ENCODE measurements at regions not wholly inside any gene's neighbourhood (a gene's known extent, or its start where the extent isn't known, plus 50 kb on each side); places are given as distances from the start of the nearest gene placed in this dataset.

DNA sequence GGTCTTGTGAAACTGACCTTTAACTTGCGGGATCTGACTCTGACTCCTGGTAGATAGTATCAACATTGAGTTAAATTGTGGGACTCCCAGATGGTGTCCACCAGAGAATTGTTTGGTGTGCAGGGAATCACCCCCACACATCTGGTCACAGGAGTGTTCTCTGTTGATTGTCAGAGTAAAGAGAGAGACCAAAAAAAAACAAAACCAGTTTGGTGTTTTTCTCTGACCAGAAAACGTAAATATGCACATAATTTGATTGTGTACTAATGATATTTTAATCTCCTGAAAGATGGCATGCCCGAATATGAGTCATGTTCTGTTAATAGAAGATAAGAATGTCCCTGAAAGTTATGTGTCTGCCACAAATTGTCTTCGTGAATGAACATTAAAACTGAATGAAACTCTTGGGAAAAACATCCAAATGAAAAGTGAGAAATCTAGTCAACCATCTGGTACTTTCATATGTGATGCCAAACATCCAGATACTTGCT lies 118.5 kb upstream of the GPC6 start:
- Histone ChIP-seq H3K36me3 (ENCODE audit: insufficient read depth, low read length) (no peaks in the 10 kb centered on the region), H3K9me3 (ENCODE audit: low read depth, low read length) (no peaks in the 10 kb centered on the region), H3K4me3 (ENCODE audit: insufficient read depth, low read length) (no peak overlapping the region), H3K4me2 (ENCODE audit: insufficient read depth, low read length) (no peak overlapping the region), H3K4me1 (ENCODE audit: insufficient read depth, low read length) (no peaks in the 10 kb centered on the region), H2AFZ (ENCODE audit: low read length) (no peak overlapping the region), H3K79me2 (ENCODE audit: insufficient read depth, low read length) (no peaks in the 10 kb centered on the region), H3K27ac (ENCODE audit: low read depth, low read length) (no peak overlapping the region), H4K20me1 (ENCODE audit: insufficient read depth, low read length) (no peaks in the 10 kb centered on the region), H3K27me3 (ENCODE audit: insufficient read depth, low read length) (no peaks in the 10 kb centered on the region)
- TF ChIP-seq, protein P1, sequence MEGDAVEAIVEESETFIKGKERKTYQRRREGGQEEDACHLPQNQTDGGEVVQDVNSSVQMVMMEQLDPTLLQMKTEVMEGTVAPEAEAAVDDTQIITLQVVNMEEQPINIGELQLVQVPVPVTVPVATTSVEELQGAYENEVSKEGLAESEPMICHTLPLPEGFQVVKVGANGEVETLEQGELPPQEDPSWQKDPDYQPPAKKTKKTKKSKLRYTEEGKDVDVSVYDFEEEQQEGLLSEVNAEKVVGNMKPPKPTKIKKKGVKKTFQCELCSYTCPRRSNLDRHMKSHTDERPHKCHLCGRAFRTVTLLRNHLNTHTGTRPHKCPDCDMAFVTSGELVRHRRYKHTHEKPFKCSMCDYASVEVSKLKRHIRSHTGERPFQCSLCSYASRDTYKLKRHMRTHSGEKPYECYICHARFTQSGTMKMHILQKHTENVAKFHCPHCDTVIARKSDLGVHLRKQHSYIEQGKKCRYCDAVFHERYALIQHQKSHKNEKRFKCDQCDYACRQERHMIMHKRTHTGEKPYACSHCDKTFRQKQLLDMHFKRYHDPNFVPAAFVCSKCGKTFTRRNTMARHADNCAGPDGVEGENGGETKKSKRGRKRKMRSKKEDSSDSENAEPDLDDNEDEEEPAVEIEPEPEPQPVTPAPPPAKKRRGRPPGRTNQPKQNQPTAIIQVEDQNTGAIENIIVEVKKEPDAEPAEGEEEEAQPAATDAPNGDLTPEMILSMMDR (IDR thresholded peaks at IDR 0.05; ENCODE audit: extremely low read depth, low read depth, low read length): no peak
- DNase-seq (ENCODE audit: insufficient read length, low spot score, missing footprints): no peak

DNA sequence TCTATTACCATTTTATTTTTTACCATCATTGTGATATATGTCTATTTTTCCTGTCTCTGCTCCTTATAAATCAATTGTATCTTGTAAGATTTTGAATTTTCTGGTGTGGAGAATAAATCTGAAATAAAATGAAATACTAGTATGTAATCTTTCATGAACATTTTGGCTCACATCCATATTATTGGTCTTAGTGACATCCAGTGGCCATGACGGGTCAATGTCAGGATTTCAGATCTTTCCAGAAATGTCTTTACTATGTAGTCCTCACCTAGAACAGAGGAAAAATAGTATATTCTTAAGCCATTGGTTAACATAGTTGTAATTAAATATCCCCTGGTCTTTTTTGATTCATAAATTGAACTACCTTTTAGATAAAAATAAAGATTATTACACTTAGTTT lies 109.8 kb upstream of the GPC6 start:
- Histone ChIP-seq H3K4me2 (ENCODE audit: insufficient read depth, low read length) (no peak overlapping the region), H3K4me1 (ENCODE audit: insufficient read depth, low read length) (no peaks in the 10 kb centered on the region), H2AFZ (ENCODE audit: low read length) (no peak overlapping the region), H3K79me2 (ENCODE audit: insufficient read depth, low read length) (no peaks in the 10 kb centered on the region), H3K9me3 (ENCODE audit: low read depth, low read length) (no peaks in the 10 kb centered on the region), H3K36me3 (ENCODE audit: insufficient read depth, low read length) (no peaks in the 10 kb centered on the region), H4K20me1 (ENCODE audit: insufficient read depth, low read length) (no peaks in the 10 kb centered on the region), H3K27me3 (ENCODE audit: insufficient read depth, low read length) (peaks cover 4% of the 10 kb centered on the region), H3K27ac (ENCODE audit: low read depth, low read length) (no peak overlapping the region), H3K4me3 (ENCODE audit: insufficient read depth, low read length) (no peak overlapping the region)
- DNase-seq (ENCODE audit: insufficient read length, low spot score, missing footprints): no peak
- TF ChIP-seq, protein P1 (IDR thresholded peaks at IDR 0.05; ENCODE audit: extremely low read depth, low read depth, low read length): no peak

DNA sequence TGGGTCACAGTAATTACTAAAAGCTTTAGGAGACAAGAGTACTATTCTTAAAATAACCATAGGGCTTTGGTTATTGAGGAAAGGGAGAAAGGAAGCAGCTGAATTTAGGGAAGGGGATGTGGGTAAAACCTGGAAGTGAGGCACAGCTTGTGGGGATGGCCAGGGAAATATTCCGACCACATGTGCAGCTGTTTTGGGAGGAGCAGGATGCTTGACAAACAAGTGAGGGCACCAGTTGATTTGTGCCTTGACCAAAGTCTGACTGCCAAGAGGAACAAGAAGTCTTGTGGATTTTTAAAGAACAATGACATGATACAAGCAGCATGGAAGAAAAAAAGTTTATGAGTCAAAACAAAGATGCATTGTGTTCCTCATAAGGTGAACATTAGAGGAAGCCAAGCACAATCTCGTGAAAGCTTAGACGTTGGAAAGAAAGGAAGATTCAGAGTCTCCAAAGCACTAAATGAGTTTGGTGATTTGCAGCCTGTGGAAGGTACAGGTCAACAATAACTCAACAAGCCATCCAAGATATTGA lies 108.5 kb upstream of the GPC6 start:
- Histone ChIP-seq H3K79me2 (ENCODE audit: insufficient read depth, low read length) (no peaks in the 10 kb centered on the region), H3K9me3 (ENCODE audit: low read depth, low read length) (no peaks in the 10 kb centered on the region), H3K4me1 (ENCODE audit: insufficient read depth, low read length) (no peaks in the 10 kb centered on the region), H2AFZ (ENCODE audit: low read length) (no peak overlapping the region), H3K27ac (ENCODE audit: low read depth, low read length) (no peak overlapping the region), H3K27me3 (ENCODE audit: insufficient read depth, low read length) (peaks cover 4% of the 10 kb centered on the region), H3K36me3 (ENCODE audit: insufficient read depth, low read length) (no peaks in the 10 kb centered on the region), H4K20me1 (ENCODE audit: insufficient read depth, low read length) (no peaks in the 10 kb centered on the region), H3K4me2 (ENCODE audit: insufficient read depth, low read length) (no peak overlapping the region), H3K4me3 (ENCODE audit: insufficient read depth, low read length) (no peak overlapping the region)
- DNase-seq (ENCODE audit: insufficient read length, low spot score, missing footprints): no peak
- TF ChIP-seq, protein P1 (IDR thresholded peaks at IDR 0.05; ENCODE audit: extremely low read depth, low read depth, low read length): no peak

DNA sequence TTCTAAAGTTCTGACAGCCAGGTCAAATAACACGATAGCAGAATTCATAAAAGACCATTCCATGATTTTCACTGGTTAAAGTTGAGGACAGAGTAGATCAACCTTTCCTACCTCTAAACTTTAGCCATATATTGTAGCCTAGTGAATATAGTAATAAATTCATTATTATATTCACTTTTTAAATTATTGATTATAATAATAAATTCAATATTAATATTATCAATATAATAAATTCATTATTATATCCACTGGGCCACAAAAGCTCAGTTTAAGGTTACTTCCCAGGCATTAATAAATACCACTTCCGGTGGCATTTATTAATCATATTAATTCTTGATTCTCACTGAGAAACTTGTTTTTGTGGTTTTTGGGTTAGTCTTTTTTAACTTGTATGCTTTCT lies 85.7 kb upstream of the GPC6 start:
- Histone ChIP-seq H3K27me3 (ENCODE audit: insufficient read depth, low read length) (no peaks in the 10 kb centered on the region), H4K20me1 (ENCODE audit: insufficient read depth, low read length) (no peaks in the 10 kb centered on the region), H3K36me3 (ENCODE audit: insufficient read depth, low read length) (no peaks in the 10 kb centered on the region), H3K4me1 (ENCODE audit: insufficient read depth, low read length) (no peaks in the 10 kb centered on the region), H3K9me3 (ENCODE audit: low read depth, low read length) (no peaks in the 10 kb centered on the region), H3K4me2 (ENCODE audit: insufficient read depth, low read length) (no peak overlapping the region), H3K79me2 (ENCODE audit: insufficient read depth, low read length) (no peaks in the 10 kb centered on the region), H2AFZ (ENCODE audit: low read length) (no peak overlapping the region), H3K4me3 (ENCODE audit: insufficient read depth, low read length) (no peak overlapping the region), H3K27ac (ENCODE audit: low read depth, low read length) (no peak overlapping the region)
- TF ChIP-seq, protein P1 (IDR thresholded peaks at IDR 0.05; ENCODE audit: extremely low read depth, low read depth, low read length): no peak
- no peak for DNase-seq (ENCODE audit: insufficient read length, low spot score, missing footprints)

Measured in osteoblast (primary cell).